ENCODE measurements at regions not wholly inside any gene's neighbourhood (a gene's known extent, or its start where the extent isn't known, plus 50 kb on each side); places are given as distances from the start of the nearest gene placed in this dataset.

- no peak for DNase-seq
- 90% methylated on average over 7 of the region's 9 CpGs for WGBS
- no peak overlapping the region for H2BK120ac ChIP-seq (ENCODE audit: low read depth, low read length)
- no peak overlapping the region for H3K4me2 ChIP-seq (ENCODE audit: low read length, poor library complexity, severe bottlenecking)
- H3K9ac ChIP-seq (ENCODE audit: low read length): no peak overlapping the region
- H2AK5ac ChIP-seq (ENCODE audit: low read length, severe bottlenecking): no peak overlapping the region
- H3K14ac ChIP-seq (ENCODE audit: low read length in 2 of 2): no peak overlapping the region
- no peak overlapping the region for H3K23ac ChIP-seq (ENCODE audit: low read length in 2 of 2)
- H4K91ac ChIP-seq (ENCODE audit: low read length): no peak overlapping the region
- H3K4me1 ChIP-seq (ENCODE audit: control insufficient read depth, insufficient read depth, low read depth, low read length): no peaks in the 10 kb centered on the region
- H3K18ac ChIP-seq (ENCODE audit: low read depth in 1 of 2, low read length in 2 of 2): no peak overlapping the region
- H2AFZ ChIP-seq (ENCODE audit: low read depth, low read length): no peak overlapping the region
- H3K9me3 ChIP-seq (ENCODE audit: control insufficient read depth, low read length): peaks cover under 1% of the 10 kb centered on the region
- H3K4ac ChIP-seq (ENCODE audit: low read depth in 1 of 2, low read length in 2 of 2): no peak overlapping the region
- H2BK15ac ChIP-seq (ENCODE audit: low read depth, poor library complexity, severe bottlenecking): no peak overlapping the region
- no peak overlapping the region for H4K8ac ChIP-seq (ENCODE audit: low read length)
- H3K27me3 ChIP-seq (ENCODE audit: control insufficient read depth in 1 of 2, insufficient read depth in 1 of 2, low read length in 2 of 2): peaks cover 0 to 4% of the 10 kb centered on the region in 2 experiments
- no peak overlapping the region for H3K4me3 ChIP-seq (ENCODE audit: insufficient read depth in 1 of 2, low read depth in 1 of 2, low read length in 2 of 2)
- no peaks in the 10 kb centered on the region for H3K79me1 ChIP-seq (replicated peaks; ENCODE audit: low read length, poor library complexity, severe bottlenecking)
- H2BK12ac ChIP-seq (ENCODE audit: low read length in 2 of 2): no peak overlapping the region
- H3K27ac ChIP-seq (ENCODE audit: low read length, poor library complexity, severe bottlenecking): no peak overlapping the region
- no peak overlapping the region for H2BK5ac ChIP-seq (ENCODE audit: low read depth, low read length, poor library complexity, severe bottlenecking)
- no peaks in the 10 kb centered on the region for H3K36me3 ChIP-seq (ENCODE audit: control insufficient read depth in 1 of 2, insufficient read depth in 2 of 2, low read depth in 1 of 2, low read length in 2 of 2)
Measured at GRCh38 chr6:170127151-170127550, 163.7 kb downstream of the DLL1 start.

GRCh38 chr6:170125456-170126300 is 165.2 kb downstream of the DLL1 start:
- Histone ChIP-seq H3K23ac (ENCODE audit: low read length in 2 of 2) (no peak overlapping the region), H4K8ac (ENCODE audit: low read length) (no peak overlapping the region), H2BK15ac (ENCODE audit: low read depth, poor library complexity, severe bottlenecking) (no peak overlapping the region), H2AK5ac (ENCODE audit: low read length, severe bottlenecking) (no peak overlapping the region), H3K18ac (ENCODE audit: low read depth in 1 of 2, low read length in 2 of 2) (no peak overlapping the region), H3K36me3 (ENCODE audit: control insufficient read depth in 1 of 2, insufficient read depth in 2 of 2, low read depth in 1 of 2, low read length in 2 of 2) (no peaks in the 10 kb centered on the region), H2BK5ac (ENCODE audit: low read depth, low read length, poor library complexity, severe bottlenecking) (no peak overlapping the region), H3K4me1 (ENCODE audit: control insufficient read depth, insufficient read depth, low read depth, low read length) (no peaks in the 10 kb centered on the region), H3K9ac (ENCODE audit: low read length) (no peak overlapping the region), H2BK120ac (ENCODE audit: low read depth, low read length) (no peak overlapping the region), H2AFZ (ENCODE audit: low read depth, low read length) (no peak overlapping the region), H4K91ac (ENCODE audit: low read length) (no peak overlapping the region), H3K9me3 (ENCODE audit: control insufficient read depth, low read length) (peaks cover 15% of the 10 kb centered on the region), H3K4me2 (ENCODE audit: low read length, poor library complexity, severe bottlenecking) (no peak overlapping the region), H3K4me3 (ENCODE audit: insufficient read depth in 1 of 2, low read depth in 1 of 2, low read length in 2 of 2) (no peak overlapping the region), H3K4ac (ENCODE audit: low read depth in 1 of 2, low read length in 2 of 2) (no peak overlapping the region), H2BK12ac (ENCODE audit: low read length in 2 of 2) (no peak overlapping the region), H3K27ac (ENCODE audit: low read length, poor library complexity, severe bottlenecking) (no peak overlapping the region), H3K27me3 (ENCODE audit: control insufficient read depth in 1 of 2, insufficient read depth in 1 of 2, low read length in 2 of 2) (peaks cover 0 to 4% of the 10 kb centered on the region in 2 experiments), H3K79me1 (replicated peaks; ENCODE audit: low read length, poor library complexity, severe bottlenecking) (no peaks in the 10 kb centered on the region), H3K14ac (ENCODE audit: low read length in 2 of 2) (no peak overlapping the region)
- 82% methylated on average over 27 of the region's 27 CpGs for WGBS
- no peak for DNase-seq

GRCh38 chr6:170124836-170125235 is 166.0 kb downstream of the DLL1 start:
- Histone ChIP-seq H4K91ac (ENCODE audit: low read length) (no peak overlapping the region), H4K8ac (ENCODE audit: low read length) (no peak overlapping the region), H3K9ac (ENCODE audit: low read length) (no peak overlapping the region), H2BK12ac (ENCODE audit: low read length in 2 of 2) (no peak overlapping the region), H2BK5ac (ENCODE audit: low read depth, low read length, poor library complexity, severe bottlenecking) (no peak overlapping the region), H3K9me3 (ENCODE audit: control insufficient read depth, low read length) (peaks cover 21% of the 10 kb centered on the region), H3K36me3 (ENCODE audit: control insufficient read depth in 1 of 2, insufficient read depth in 2 of 2, low read depth in 1 of 2, low read length in 2 of 2) (no peaks in the 10 kb centered on the region), H3K18ac (ENCODE audit: low read depth in 1 of 2, low read length in 2 of 2) (no peak overlapping the region), H3K14ac (ENCODE audit: low read length in 2 of 2) (no peak overlapping the region), H2AK5ac (ENCODE audit: low read length, severe bottlenecking) (no peak overlapping the region), H3K27ac (ENCODE audit: low read length, poor library complexity, severe bottlenecking) (no peak overlapping the region), H2BK120ac (ENCODE audit: low read depth, low read length) (no peak overlapping the region), H2BK15ac (ENCODE audit: low read depth, poor library complexity, severe bottlenecking) (no peak overlapping the region), H3K79me1 (replicated peaks; ENCODE audit: low read length, poor library complexity, severe bottlenecking) (no peaks in the 10 kb centered on the region), H3K4ac (ENCODE audit: low read depth in 1 of 2, low read length in 2 of 2) (no peak overlapping the region), H3K23ac (ENCODE audit: low read length in 2 of 2) (no peak overlapping the region), H3K27me3 (ENCODE audit: control insufficient read depth in 1 of 2, insufficient read depth in 1 of 2, low read length in 2 of 2) (peaks cover 0 to 4% of the 10 kb centered on the region in 2 experiments), H3K4me3 (ENCODE audit: insufficient read depth in 1 of 2, low read depth in 1 of 2, low read length in 2 of 2) (no peak overlapping the region), H3K4me1 (ENCODE audit: control insufficient read depth, insufficient read depth, low read depth, low read length) (no peaks in the 10 kb centered on the region), H2AFZ (ENCODE audit: low read depth, low read length) (no peak overlapping the region), H3K4me2 (ENCODE audit: low read length, poor library complexity, severe bottlenecking) (no peak overlapping the region)
- WGBS: 80% methylated on average over 5 of the region's 5 CpGs
- DNase-seq: no peak

GRCh38 chr6:170124150-170124549 is 166.7 kb downstream of the DLL1 start:
- Histone ChIP-seq H2BK120ac (ENCODE audit: low read depth, low read length) (no peak overlapping the region), H2AK5ac (ENCODE audit: low read length, severe bottlenecking) (no peak overlapping the region), H2BK5ac (ENCODE audit: low read depth, low read length, poor library complexity, severe bottlenecking) (no peak overlapping the region), H3K14ac (ENCODE audit: low read length in 2 of 2) (no peak overlapping the region), H3K9me3 (ENCODE audit: control insufficient read depth, low read length) (peaks cover 26% of the 10 kb centered on the region), H3K79me1 (replicated peaks; ENCODE audit: low read length, poor library complexity, severe bottlenecking) (no peaks in the 10 kb centered on the region), H3K36me3 (ENCODE audit: control insufficient read depth in 1 of 2, insufficient read depth in 2 of 2, low read depth in 1 of 2, low read length in 2 of 2) (no peaks in the 10 kb centered on the region), H2AFZ (ENCODE audit: low read depth, low read length) (no peak overlapping the region), H3K4me3 (ENCODE audit: insufficient read depth in 1 of 2, low read depth in 1 of 2, low read length in 2 of 2) (no peak overlapping the region), H3K9ac (ENCODE audit: low read length) (no peak overlapping the region), H4K91ac (ENCODE audit: low read length) (no peak overlapping the region), H3K4me1 (ENCODE audit: control insufficient read depth, insufficient read depth, low read depth, low read length) (no peaks in the 10 kb centered on the region), H3K27ac (ENCODE audit: low read length, poor library complexity, severe bottlenecking) (no peak overlapping the region), H3K4ac (ENCODE audit: low read depth in 1 of 2, low read length in 2 of 2) (no peak overlapping the region), H3K4me2 (ENCODE audit: low read length, poor library complexity, severe bottlenecking) (no peak overlapping the region), H2BK15ac (ENCODE audit: low read depth, poor library complexity, severe bottlenecking) (no peak overlapping the region), H2BK12ac (ENCODE audit: low read length in 2 of 2) (no peak overlapping the region), H4K8ac (ENCODE audit: low read length) (no peak overlapping the region), H3K23ac (ENCODE audit: low read length in 2 of 2) (no peak overlapping the region), H3K27me3 (ENCODE audit: control insufficient read depth in 1 of 2, insufficient read depth in 1 of 2, low read length in 2 of 2) (peaks cover 0 to 4% of the 10 kb centered on the region in 2 experiments), H3K18ac (ENCODE audit: low read depth in 1 of 2, low read length in 2 of 2) (no peak overlapping the region)
- DNase-seq: no peak
- 89% methylated on average over 2 of the region's 2 CpGs for WGBS

All from mesenchymal stem cell (in vitro differentiated cells and primary cell).